ENCODE measurements at regions not wholly inside any gene's neighbourhood (a gene's known extent, or its start where the extent isn't known, plus 50 kb on each side); places are given as distances from the start of the nearest gene placed in this dataset.

- H3K27ac ChIP-seq (replicated peaks; ENCODE audit: low read length): no peak overlapping the region
- no peak overlapping the region for H2AK5ac ChIP-seq (ENCODE audit: low read depth, low read length)
- no CpG with 5 or more reads among the region's 7 CpGs for WGBS, 2 donors (ENCODE audit: extremely low coverage in 2 of 2, insufficient read length in 2 of 2, insufficient replicate concordance in 1 of 2)
These were observed 58.5 kb downstream of the PSMG1 start for GRCh38 chr21:39124681-39125251.

DNA sequence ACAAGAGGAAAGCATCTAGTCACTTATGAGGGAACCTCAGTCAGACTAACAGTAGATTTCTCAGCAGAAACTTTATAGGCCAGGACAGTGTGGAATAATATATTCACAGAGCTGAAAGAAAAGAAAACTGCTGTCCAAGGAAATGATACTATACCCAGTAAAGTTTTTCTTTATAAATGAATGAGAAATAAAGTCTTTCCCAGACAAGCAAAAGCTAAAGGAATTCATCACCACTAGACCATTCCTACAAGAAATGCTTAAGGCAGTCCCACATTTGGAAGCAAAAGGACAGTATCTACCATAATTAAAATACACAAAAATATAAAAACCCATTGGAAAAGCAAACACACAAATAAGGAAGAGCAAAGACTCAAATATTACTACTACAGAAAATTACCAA, 59.9 kb downstream of the PSMG1 start:
- Histone ChIP-seq H2BK5ac (ENCODE audit: low read length) (no peak overlapping the region), H2BK120ac (ENCODE audit: low read depth, low read length) (no peak overlapping the region), H3K9ac (ENCODE audit: low read depth, low read length, poor library complexity) (no peak overlapping the region), H4K8ac (ENCODE audit: low read depth, low read length) (no peak overlapping the region), H3K9me3 (replicated peaks in 1 of 2; ENCODE audit: control insufficient read depth in 2 of 2, insufficient read depth in 1 of 2, low read depth in 1 of 2, low read length in 2 of 2) (peaks cover 0 to 1% of the 10 kb centered on the region in 2 donors), H2BK12ac (ENCODE audit: low read length) (no peak overlapping the region), H3K4me3 (ENCODE audit: low read length in 2 of 2) (no peak overlapping the region), H3K23ac (ENCODE audit: low read depth, low read length, poor library complexity) (no peak overlapping the region), H3K4ac (ENCODE audit: low read length) (no peak overlapping the region), H2BK15ac (ENCODE audit: low read length) (no peak overlapping the region), H3K79me1 (ENCODE audit: low read depth, low read length) (peaks cover 2% of the 10 kb centered on the region), H3K18ac (ENCODE audit: low read length) (no peak overlapping the region), H4K91ac (ENCODE audit: low read depth, low read length, poor library complexity) (no peak overlapping the region), H3K36me3 (replicated peaks in 1 of 2; ENCODE audit: control insufficient read depth in 2 of 2, insufficient read depth in 2 of 2, low read length in 2 of 2) (peaks cover 0 to 2% of the 10 kb centered on the region in 2 donors), H3K4me2 (ENCODE audit: insufficient read depth, low read length, poor library complexity, severe bottlenecking) (no peak overlapping the region), H3K4me1 (ENCODE audit: control insufficient read depth in 2 of 2, insufficient read depth in 1 of 2, low read depth in 1 of 2, low read length in 2 of 2) (peaks cover 0 to 4% of the 10 kb centered on the region in 2 donors), H3K27ac (replicated peaks; ENCODE audit: low read length) (no peak overlapping the region), H3K14ac (ENCODE audit: low read length) (no peak overlapping the region), H3K27me3 (ENCODE audit: control insufficient read depth in 3 of 3, insufficient read depth in 3 of 3, low read depth in 1 of 3, low read length in 3 of 3) (no peaks in the 10 kb centered on the region), H2AK5ac (ENCODE audit: low read depth, low read length) (no peak overlapping the region), H2AFZ (ENCODE audit: low read length) (no peak overlapping the region)
- no peak for DNase-seq (ENCODE audit: low spot score)

More at GRCh38 chr21:39124681-39125251, 58.5 kb downstream of the PSMG1 start:
- Histone ChIP-seq H3K9ac (ENCODE audit: low read depth, low read length, poor library complexity) (no peak overlapping the region), H4K8ac (ENCODE audit: low read depth, low read length) (no peak overlapping the region), H3K36me3 (replicated peaks in 1 of 2; ENCODE audit: control insufficient read depth in 2 of 2, insufficient read depth in 2 of 2, low read length in 2 of 2) (peaks cover 0 to 2% of the 10 kb centered on the region in 2 donors), H2BK120ac (ENCODE audit: low read depth, low read length) (no peak overlapping the region), H3K18ac (ENCODE audit: low read length) (no peak overlapping the region), H3K4me1 (ENCODE audit: control insufficient read depth in 2 of 2, insufficient read depth in 1 of 2, low read depth in 1 of 2, low read length in 2 of 2) (peaks cover 0 to 4% of the 10 kb centered on the region in 2 donors), H2BK12ac (ENCODE audit: low read length) (no peak overlapping the region), H3K23ac (ENCODE audit: low read depth, low read length, poor library complexity) (no peak overlapping the region), H4K91ac (ENCODE audit: low read depth, low read length, poor library complexity) (no peak overlapping the region), H3K79me1 (ENCODE audit: low read depth, low read length) (peaks cover 2% of the 10 kb centered on the region), H3K27me3 (ENCODE audit: control insufficient read depth in 3 of 3, insufficient read depth in 3 of 3, low read depth in 1 of 3, low read length in 3 of 3) (no peaks in the 10 kb centered on the region), H2BK5ac (ENCODE audit: low read length) (no peak overlapping the region), H3K14ac (ENCODE audit: low read length) (no peak overlapping the region), H3K9me3 (replicated peaks in 1 of 2; ENCODE audit: control insufficient read depth in 2 of 2, insufficient read depth in 1 of 2, low read depth in 1 of 2, low read length in 2 of 2) (peaks cover 0 to 1% of the 10 kb centered on the region in 2 donors), H3K4me2 (ENCODE audit: insufficient read depth, low read length, poor library complexity, severe bottlenecking) (no peak overlapping the region), H3K4me3 (ENCODE audit: low read length in 2 of 2) (no peak overlapping the region), H2AFZ (ENCODE audit: low read length) (no peak overlapping the region), H2BK15ac (ENCODE audit: low read length) (no peak overlapping the region), H3K4ac (ENCODE audit: low read length) (no peak overlapping the region)
- DNase-seq (ENCODE audit: low spot score): no peak

DNA sequence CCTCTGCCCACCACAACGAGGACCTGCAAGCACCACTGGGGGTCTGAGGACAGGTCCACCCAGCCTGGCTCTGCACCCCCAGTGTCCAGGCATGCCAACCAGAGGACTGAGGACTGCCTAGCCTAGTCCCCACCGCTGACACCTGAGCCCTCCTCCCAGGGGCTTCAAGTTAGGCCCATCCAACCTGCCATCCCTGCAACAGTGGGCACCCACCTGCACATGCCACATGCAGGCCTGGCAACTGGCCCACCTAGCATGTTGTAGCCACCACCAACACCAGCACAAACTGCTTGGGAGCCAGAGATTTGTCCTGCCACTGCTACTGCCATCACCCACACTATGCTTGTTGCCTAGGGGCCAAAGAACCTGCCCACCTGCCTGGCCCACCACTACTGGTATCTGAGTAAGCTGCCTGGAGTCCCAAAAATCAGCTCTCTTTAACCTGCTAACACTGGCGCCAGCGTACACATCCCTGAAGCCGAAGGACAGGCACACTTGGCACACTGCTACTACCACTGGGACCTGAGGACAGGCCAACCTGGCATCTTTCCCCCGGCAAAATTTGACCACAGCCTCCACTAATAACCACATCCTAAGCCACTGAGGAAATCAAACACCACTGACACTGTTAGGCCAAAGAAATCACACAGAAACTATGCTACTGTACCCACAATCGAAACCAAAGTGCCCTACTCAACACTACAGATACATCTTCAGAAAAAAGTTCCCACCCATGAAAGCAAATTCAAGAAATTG, 61.5 kb downstream of the PSMG1 start:
- H4K91ac ChIP-seq (ENCODE audit: low read depth, low read length, poor library complexity): no peak overlapping the region
- H4K8ac ChIP-seq (ENCODE audit: low read depth, low read length): no peak overlapping the region
- no peak overlapping the region for H2BK5ac ChIP-seq (ENCODE audit: low read length)
- H2BK12ac ChIP-seq (ENCODE audit: low read length): no peak overlapping the region
- peaks cover 0 to 4% of the 10 kb centered on the region in 2 donors for H3K4me1 ChIP-seq (ENCODE audit: control insufficient read depth in 2 of 2, insufficient read depth in 1 of 2, low read depth in 1 of 2, low read length in 2 of 2)
- H3K18ac ChIP-seq (ENCODE audit: low read length): peak overlapping the region; percentile 81
- H3K4me3 ChIP-seq (ENCODE audit: low read length in 2 of 2): peak overlapping the region in 1 of 2 donors; percentile 9
- no CpG with 5 or more reads among the region's 7 CpGs for WGBS, 2 donors (ENCODE audit: extremely low coverage in 2 of 2, insufficient read length in 2 of 2, insufficient replicate concordance in 1 of 2)
- H3K27ac ChIP-seq (replicated peaks; ENCODE audit: low read length): no peak overlapping the region
- H2AFZ ChIP-seq (ENCODE audit: low read length): no peak overlapping the region
- H2AK5ac ChIP-seq (ENCODE audit: low read depth, low read length): peak overlapping the region; percentile 81
- DNase-seq (ENCODE audit: low spot score): no peak
- no peak overlapping the region for H2BK15ac ChIP-seq (ENCODE audit: low read length)
- peaks cover 0 to 1% of the 10 kb centered on the region in 2 donors for H3K9me3 ChIP-seq (replicated peaks in 1 of 2; ENCODE audit: control insufficient read depth in 2 of 2, insufficient read depth in 1 of 2, low read depth in 1 of 2, low read length in 2 of 2)
- no peaks in the 10 kb centered on the region for H3K27me3 ChIP-seq (ENCODE audit: control insufficient read depth in 3 of 3, insufficient read depth in 3 of 3, low read depth in 1 of 3, low read length in 3 of 3)
- H3K36me3 ChIP-seq (replicated peaks in 1 of 2; ENCODE audit: control insufficient read depth in 2 of 2, insufficient read depth in 2 of 2, low read length in 2 of 2): peaks cover 0 to 2% of the 10 kb centered on the region in 2 donors
- H3K4me2 ChIP-seq (ENCODE audit: insufficient read depth, low read length, poor library complexity, severe bottlenecking): no peak overlapping the region
- no peak overlapping the region for H3K23ac ChIP-seq (ENCODE audit: low read depth, low read length, poor library complexity)
- H3K9ac ChIP-seq (ENCODE audit: low read depth, low read length, poor library complexity): no peak overlapping the region
- peak overlapping the region; percentile 55 for H2BK120ac ChIP-seq (ENCODE audit: low read depth, low read length)
- peak overlapping the region; percentile 73 for H3K14ac ChIP-seq (ENCODE audit: low read length)
- peaks cover 2% of the 10 kb centered on the region for H3K79me1 ChIP-seq (ENCODE audit: low read depth, low read length)
- no peak overlapping the region for H3K4ac ChIP-seq (ENCODE audit: low read length)

DNA sequence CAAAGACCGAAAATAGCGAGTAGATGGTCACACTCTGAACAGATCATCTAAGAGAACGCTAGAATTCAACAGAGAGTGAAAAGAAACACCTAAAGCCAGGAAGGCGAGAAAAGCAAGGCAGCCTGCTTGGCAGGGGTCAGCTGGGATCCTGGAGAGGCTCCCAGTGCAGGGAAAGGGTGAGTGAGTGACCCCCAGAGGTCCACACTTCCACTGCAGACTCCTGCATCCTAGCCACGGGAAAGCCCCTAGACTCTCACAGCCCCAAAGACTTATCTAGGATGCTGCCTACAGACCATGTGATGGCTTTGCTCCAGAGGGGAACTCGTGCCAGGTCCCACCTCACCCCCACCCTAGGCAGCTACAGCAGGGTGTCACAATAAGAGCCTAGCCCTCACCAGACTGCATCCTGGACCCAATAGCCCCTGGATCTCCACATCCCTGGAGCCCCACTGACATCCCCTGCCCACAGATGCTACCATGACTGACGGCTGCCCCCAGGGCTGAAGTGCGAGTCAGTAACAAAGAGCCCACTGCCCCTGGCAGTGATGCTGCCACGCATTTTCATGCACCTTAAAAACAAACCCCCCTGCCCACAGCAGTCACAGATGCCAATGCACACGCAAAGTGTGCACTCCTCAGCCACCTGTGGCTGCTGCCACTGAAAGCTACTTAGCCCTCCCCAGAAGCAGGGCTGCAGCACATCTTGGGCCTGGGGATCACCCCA, 62.2 kb downstream of the PSMG1 start:
- Histone ChIP-seq H3K4ac (ENCODE audit: low read length) (no peak overlapping the region), H3K14ac (ENCODE audit: low read length) (peak overlapping the region; percentile 73)
- no peak for DNase-seq (ENCODE audit: low spot score)

More for the DNA sequence above, 62.2 kb downstream of the PSMG1 start:
- no peak overlapping the region for H3K27ac ChIP-seq (replicated peaks; ENCODE audit: low read length)
- H3K4me2 ChIP-seq (ENCODE audit: insufficient read depth, low read length, poor library complexity, severe bottlenecking): no peak overlapping the region
- H2AFZ ChIP-seq (ENCODE audit: low read length): no peak overlapping the region
- H3K79me1 ChIP-seq (ENCODE audit: low read depth, low read length): peaks cover 2% of the 10 kb centered on the region
- H3K4me1 ChIP-seq (ENCODE audit: control insufficient read depth in 2 of 2, insufficient read depth in 1 of 2, low read depth in 1 of 2, low read length in 2 of 2): peaks cover 0 to 4% of the 10 kb centered on the region in 2 donors
- H2BK120ac ChIP-seq (ENCODE audit: low read depth, low read length): peak overlapping the region; percentile 55
- H3K27me3 ChIP-seq (ENCODE audit: control insufficient read depth in 3 of 3, insufficient read depth in 3 of 3, low read depth in 1 of 3, low read length in 3 of 3): no peaks in the 10 kb centered on the region
- peaks cover 0 to 1% of the 10 kb centered on the region in 2 donors for H3K9me3 ChIP-seq (replicated peaks in 1 of 2; ENCODE audit: control insufficient read depth in 2 of 2, insufficient read depth in 1 of 2, low read depth in 1 of 2, low read length in 2 of 2)
- H2AK5ac ChIP-seq (ENCODE audit: low read depth, low read length): peak overlapping the region; percentile 81
- H2BK5ac ChIP-seq (ENCODE audit: low read length): no peak overlapping the region
- H2BK15ac ChIP-seq (ENCODE audit: low read length): no peak overlapping the region
- H3K23ac ChIP-seq (ENCODE audit: low read depth, low read length, poor library complexity): peak overlapping the region; percentile 17
- no CpG with 5 or more reads among the region's 10 CpGs for WGBS, 2 donors (ENCODE audit: extremely low coverage in 2 of 2, insufficient read length in 2 of 2, insufficient replicate concordance in 1 of 2)
- H3K4me3 ChIP-seq (ENCODE audit: low read length in 2 of 2): peak overlapping the region in 1 of 2 donors; percentile 9
- peak overlapping the region; percentile 81 for H3K18ac ChIP-seq (ENCODE audit: low read length)
- H3K36me3 ChIP-seq (replicated peaks in 1 of 2; ENCODE audit: control insufficient read depth in 2 of 2, insufficient read depth in 2 of 2, low read length in 2 of 2): peaks cover 0 to 2% of the 10 kb centered on the region in 2 donors
- no peak overlapping the region for H4K91ac ChIP-seq (ENCODE audit: low read depth, low read length, poor library complexity)
- no peak overlapping the region for H4K8ac ChIP-seq (ENCODE audit: low read depth, low read length)
- no peak overlapping the region for H3K9ac ChIP-seq (ENCODE audit: low read depth, low read length, poor library complexity)
- no peak overlapping the region for H2BK12ac ChIP-seq (ENCODE audit: low read length)
